Fibroblast of skin of back (primary cell): ENCODE measurements at regions not wholly inside any gene's neighbourhood (a gene's known extent, or its start where the extent isn't known, plus 50 kb on each side); places are given as distances from the start of the nearest gene placed in this dataset.
"Not testable (repeated sequence)": the region's sequence is repeated elsewhere in the genome, so short reads cannot be mapped to it uniquely, and the experiment has no call there.

Source experiments
- DNase-seq: peaks from one replicate; pipeline ENCODE4 v3.0.0-alpha.2; 2013

- DNase-seq: peak; percentile 86
These were observed 154.4 kb upstream of the STMND1 start for GRCh38 chr6:16947375-16948015.

DNA sequence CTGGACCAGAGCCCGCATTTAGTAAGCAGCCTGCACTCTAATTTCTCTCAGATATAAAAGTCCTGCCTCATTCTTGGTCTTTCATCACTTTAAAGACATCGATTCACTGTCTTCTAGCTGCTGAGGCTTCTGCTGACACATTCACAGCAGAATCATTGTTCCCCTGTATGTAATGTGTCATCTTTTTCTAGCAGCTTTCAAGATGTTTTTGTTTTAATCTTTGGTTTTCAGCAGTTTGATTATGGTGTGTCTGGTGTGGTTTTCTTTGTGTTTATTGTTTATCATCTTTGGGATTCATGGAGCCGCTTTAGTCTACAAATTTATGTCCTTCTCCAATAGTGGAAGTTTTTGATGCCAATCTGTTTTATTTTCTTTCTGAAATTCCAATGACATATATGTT lies 157.3 kb upstream of the STMND1 start:
- DNase-seq: no peak

DNA sequence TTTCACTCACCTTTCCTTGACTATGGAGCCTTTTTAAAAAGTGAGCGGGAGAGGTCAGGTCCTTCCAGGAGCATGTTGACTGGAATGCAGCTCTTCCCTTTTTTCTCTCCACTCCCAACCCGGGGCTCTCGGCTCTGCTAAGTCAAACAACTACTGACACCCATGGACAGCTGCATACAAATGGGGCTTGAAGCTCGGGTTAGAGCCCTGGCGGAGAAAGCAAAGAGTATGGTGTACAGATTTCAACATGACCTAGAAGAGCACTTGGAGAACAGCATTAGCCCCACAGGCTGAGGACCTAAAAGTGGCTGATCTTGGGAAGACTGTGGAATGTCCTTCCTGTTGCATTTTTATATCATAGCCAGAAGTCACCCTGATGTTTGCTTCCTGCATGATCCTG lies 162.0 kb upstream of the STMND1 start:
- no peak for DNase-seq

- DNase-seq: no peak
These were observed 162.5 kb upstream of the STMND1 start for GRCh38 chr6:16939351-16939750.

GRCh38 chr6:16936893-16937292 lies 165.0 kb upstream of the STMND1 start:
- no peak for DNase-seq

DNA sequence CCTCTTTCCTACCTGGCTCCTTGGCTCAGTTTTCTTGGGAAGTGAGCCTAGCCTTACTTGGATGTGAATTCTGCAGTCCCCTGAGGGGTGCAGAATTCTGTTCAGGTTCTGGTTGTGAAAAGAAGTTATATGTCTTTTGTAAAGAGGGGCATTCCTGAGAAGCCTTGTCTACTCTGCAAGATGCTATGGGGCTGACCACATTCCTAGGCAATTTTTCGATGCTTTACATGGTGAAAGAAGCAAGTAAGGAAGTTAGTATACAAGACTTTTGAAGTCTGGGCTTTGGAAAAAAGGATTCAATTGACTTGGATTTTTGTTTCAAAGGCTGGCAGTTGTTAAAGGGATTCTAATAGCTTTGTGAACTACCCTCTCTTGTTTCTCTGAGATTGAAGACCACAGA lies 167.9 kb upstream of the STMND1 start:
- peak; percentile 21 for DNase-seq

DNA sequence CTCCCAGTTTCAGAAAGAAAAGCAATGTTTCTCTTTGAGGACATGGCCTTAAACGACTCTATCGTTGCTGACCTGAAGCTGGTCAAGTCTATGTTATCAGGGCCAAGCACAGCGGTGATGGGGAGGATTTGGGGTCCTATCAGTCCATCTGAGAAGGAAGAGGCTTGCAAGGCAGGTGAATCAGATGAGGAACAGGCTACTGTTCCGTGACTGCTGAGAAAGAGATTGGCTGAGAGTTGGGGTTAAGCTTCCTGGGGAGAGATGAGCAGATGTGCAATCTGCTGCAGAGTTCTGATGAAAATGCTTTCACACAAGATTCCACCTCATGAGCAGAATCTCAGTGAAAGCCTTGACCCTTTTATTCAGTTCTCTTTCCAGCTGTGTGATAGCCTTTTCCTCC lies 168.3 kb upstream of the STMND1 start:
- no peak for DNase-seq

GRCh38 chr6:16932920-16933319 lies 168.9 kb upstream of the STMND1 start:
- no peak for DNase-seq

GRCh38 chr6:16931079-16931478 lies 169.8 kb upstream of the ATXN1 start:
- DNase-seq: not testable (repeated sequence)

DNA sequence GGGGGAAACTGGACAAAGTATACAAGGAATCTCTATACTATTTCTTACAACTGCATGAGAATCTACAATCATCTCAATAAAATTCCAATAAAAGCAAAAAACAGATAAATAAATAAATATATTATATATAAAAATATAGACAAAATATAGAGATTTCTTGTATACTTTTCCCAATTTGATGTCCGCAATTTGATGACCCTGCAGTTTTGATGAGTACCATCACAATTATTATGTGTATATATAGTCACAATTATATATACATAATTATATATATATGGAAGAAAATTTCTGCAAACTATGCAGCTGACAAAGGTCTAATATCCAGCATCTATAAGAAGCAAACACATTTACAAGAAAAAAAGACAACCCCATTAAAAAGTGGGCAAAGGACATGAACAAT lies 169.2 kb upstream of the ATXN1 start:
- DNase-seq: no peak

DNA sequence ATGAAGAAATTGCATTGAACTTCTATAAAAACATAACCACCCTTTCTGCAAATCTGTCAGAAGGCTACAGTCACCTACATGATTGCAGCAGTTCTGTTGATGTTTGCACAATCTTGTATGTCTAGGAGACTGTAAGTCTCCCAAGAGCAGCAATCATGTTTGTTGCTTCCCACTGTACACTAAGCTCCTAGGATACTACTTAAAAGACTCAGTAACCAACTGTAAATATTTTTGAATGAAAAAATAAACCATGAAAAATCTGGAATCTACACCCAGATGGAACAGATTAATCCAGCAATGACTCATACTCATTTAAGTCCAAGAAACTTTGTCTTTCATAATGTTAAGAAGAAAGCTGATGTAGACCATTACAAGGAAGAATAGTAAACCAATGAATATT lies 168.5 kb upstream of the ATXN1 start:
- peak; percentile 74 for DNase-seq

GRCh38 chr6:16928387-16928786 lies 167.1 kb upstream of the ATXN1 start:
- DNase-seq: no peak

- DNase-seq: no peak
These were observed 165.9 kb upstream of the ATXN1 start for GRCh38 chr6:16927205-16927604.

GRCh38 chr6:16925461-16925860 lies 164.2 kb upstream of the ATXN1 start:
- DNase-seq: peak; percentile 51

- DNase-seq: no peak
These were observed 161.0 kb upstream of the ATXN1 start for GRCh38 chr6:16922282-16922681.

- DNase-seq: no peak
These were observed 160.3 kb upstream of the ATXN1 start for GRCh38 chr6:16921399-16922110.

DNA sequence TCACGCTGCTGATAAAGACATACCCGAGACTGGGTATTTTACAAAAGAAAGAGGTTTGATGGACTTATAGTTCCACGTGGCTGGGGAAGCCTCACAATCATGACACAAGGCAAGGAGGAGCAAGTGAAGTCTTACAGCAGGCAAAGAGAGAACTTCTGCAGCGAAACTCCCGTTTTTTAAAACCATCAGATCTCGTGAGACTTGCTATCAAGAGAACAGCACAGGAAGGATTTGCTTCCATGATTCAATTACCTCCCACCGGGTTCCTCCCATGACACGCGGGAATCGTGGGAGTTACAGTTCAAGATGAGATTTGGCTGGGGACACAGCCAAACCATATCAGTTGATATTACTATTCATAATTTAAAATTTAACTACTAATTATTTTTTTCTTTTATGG lies 157.3 kb upstream of the ATXN1 start:
- DNase-seq: no peak

DNA sequence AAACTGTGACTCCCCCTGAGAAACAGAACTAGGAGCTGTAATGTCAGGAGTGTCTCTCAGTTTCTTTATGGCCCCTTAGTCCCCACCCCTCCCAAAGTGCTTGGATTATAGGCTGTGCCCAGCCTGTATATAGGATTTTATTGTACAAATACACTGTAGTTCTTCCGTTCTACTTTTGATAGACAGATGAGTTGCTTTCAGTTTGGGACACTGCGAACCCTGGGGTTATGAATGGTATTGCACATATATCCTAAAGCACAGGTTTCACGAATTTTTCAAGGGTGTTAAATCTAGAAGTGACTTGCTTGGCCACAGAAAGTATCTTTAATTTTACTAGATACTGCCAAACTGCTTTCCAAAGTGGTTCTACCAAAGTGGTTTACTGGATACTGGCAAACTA lies 152.9 kb upstream of the ATXN1 start:
- DNase-seq: no peak

- no peak for DNase-seq
These were observed 151.5 kb upstream of the ATXN1 start for GRCh38 chr6:16912756-16913155.

- DNase-seq: no peak
These were observed 149.8 kb upstream of the ATXN1 start for GRCh38 chr6:16911088-16911487.

DNA sequence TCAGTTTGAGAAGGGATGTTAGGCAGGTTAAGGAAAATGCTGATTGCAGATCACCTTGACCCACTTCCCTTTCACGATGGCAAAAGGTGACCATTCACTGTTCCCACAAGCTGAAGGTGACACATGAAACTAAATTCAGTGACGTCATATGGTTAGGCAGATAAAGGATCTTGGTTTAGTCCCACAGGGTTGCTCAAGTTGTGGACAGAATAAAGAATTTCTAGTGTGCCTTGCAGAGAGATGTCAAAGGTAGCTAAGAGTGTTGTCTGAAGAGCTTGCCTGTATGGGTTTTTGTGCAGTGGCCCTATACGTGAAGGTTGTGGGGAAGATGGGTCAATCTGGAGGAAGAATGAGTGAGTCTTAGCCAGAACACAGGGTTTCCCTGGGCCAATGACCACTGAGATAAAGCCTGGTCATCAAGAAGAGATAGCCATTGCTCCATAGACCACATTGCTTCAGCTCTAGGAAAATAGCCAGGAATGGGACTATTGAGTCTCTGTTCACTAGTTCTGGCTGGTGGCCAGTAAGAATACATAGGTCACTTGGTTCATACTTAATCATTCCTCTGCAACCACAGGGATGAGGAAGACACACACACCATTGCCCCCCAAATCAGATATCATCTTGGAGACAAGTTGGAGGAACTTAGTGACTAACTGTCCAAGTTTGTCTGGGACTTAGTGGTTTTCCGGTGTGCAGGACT lies 148.5 kb upstream of the ATXN1 start:
- peak; percentile 80 for DNase-seq

DNA sequence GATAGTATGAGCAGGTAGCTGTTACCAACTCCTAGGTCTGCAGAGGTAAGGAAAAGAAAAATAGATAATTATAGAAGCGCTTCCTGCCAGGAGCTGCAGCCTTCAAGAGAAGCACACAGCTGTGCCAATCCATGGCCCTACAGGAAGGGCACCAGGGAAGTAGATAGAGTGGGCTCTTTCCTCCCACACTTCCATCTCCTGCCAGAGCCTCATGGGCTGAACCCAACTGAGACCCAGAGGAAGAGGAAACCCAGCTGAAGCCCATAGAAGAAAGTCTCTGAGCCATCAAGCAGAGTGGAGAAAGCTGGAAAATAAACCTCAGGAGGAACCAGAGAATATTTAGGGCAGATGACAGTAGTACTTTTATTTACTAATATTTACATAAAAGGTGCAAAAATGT lies 146.7 kb upstream of the ATXN1 start:
- no peak for DNase-seq

DNA sequence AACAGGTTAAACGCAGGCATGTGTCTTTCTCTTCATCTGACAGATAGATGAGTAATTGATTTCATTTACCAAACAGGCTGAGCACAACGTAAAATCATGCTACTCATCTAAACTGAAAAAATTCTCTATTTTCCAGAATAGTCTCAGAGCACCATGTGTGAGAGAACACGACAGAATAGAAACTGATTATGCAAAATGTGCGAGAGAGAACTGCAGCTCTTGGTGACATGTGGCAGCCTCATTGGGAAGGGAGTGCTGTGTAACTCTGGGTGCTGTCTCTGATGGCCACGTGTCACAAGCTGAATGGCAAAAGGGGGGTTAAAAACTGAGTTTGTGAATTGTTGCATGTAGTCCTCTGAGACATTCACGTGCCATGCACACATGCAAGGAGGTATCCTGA lies 143.7 kb upstream of the ATXN1 start:
- no peak for DNase-seq

- peak; percentile 46 for DNase-seq
These were observed 142.2 kb upstream of the ATXN1 start for GRCh38 chr6:16903470-16903869.
